Tibial nerve (tissue), 4 donors: ENCODE measurements at regions not wholly inside any gene's neighbourhood (a gene's known extent, or its start where the extent isn't known, plus 50 kb on each side); places are given as distances from the start of the nearest gene placed in this dataset.

Source experiments
- EP300 ChIP-seq, 2 donors: sonication (generic); formaldehyde crosslinking; IDR thresholded peaks; one replicate each; pipeline ENCODE4 v1.6.1; 2017; ENCODE audit warnings: antibody characterized with exemption in 2 of 2, mild to moderate bottlenecking in 1 of 2
- POLR2A ChIP-seq, 2 donors: fragments of 450-650 bp; IDR thresholded peaks; one replicate each; pipeline ENCODE4 v1.6.1; 2017; ENCODE audit warnings: antibody characterized with exemption in 2 of 2, mild to moderate bottlenecking in 2 of 2, moderate library complexity in 2 of 2
- TF ChIP-seq, protein P1 (sequence below), 5 experiments: fragments of 200-600 bp in 3 of 5; fragments of 450-650 bp in 2 of 5; sonication (generic) in 3 of 5; IDR thresholded peaks; one replicate each; pipeline ENCODE4 v1.5.1; 2016 to 2019; ENCODE audit warnings: antibody characterized with exemption in 5 of 5, mild to moderate bottlenecking in 3 of 5, moderate library complexity in 2 of 5

- TF ChIP-seq, protein P1, sequence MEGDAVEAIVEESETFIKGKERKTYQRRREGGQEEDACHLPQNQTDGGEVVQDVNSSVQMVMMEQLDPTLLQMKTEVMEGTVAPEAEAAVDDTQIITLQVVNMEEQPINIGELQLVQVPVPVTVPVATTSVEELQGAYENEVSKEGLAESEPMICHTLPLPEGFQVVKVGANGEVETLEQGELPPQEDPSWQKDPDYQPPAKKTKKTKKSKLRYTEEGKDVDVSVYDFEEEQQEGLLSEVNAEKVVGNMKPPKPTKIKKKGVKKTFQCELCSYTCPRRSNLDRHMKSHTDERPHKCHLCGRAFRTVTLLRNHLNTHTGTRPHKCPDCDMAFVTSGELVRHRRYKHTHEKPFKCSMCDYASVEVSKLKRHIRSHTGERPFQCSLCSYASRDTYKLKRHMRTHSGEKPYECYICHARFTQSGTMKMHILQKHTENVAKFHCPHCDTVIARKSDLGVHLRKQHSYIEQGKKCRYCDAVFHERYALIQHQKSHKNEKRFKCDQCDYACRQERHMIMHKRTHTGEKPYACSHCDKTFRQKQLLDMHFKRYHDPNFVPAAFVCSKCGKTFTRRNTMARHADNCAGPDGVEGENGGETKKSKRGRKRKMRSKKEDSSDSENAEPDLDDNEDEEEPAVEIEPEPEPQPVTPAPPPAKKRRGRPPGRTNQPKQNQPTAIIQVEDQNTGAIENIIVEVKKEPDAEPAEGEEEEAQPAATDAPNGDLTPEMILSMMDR (IDR thresholded peaks at IDR 0.05) = no peak
- TF ChIP-seq POLR2A (IDR thresholded peaks at IDR 0.05) = no peak
- TF ChIP-seq EP300 (IDR thresholded peaks at IDR 0.05) = no peak
These were observed 407.7 kb downstream of the CDH26 start for GRCh38 chr20:60365882-60366281.
